ENCODE measurements at regions not wholly inside any gene's neighbourhood (a gene's known extent, or its start where the extent isn't known, plus 50 kb on each side); places are given as distances from the start of the nearest gene placed in this dataset.

DNA sequence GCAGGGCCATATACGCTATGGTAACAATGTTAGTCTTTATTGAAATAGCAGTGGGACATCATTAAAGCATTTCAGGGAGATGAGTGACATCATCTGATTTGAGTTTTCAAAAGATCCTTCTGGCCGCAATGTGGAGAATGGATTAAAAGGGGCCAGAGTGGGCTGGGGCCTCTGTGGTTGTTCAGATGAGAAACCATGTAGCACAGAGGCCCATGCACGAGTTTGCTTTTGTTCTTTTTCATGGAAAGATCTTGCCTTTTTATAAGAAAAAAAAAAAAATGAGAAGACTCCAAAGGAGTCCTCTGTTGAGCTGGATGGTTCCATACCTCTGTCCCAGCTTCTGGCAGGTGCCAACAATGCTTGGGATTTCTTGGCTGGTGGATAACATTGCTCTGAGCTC lies 173.5 kb upstream of the SPRY4 start:
- no peak overlapping the region for H3K4me3 ChIP-seq (replicated peaks in 1 of 3; ENCODE audit: insufficient read depth in 1 of 3, low read depth in 2 of 3, low read length in 3 of 3)
- no peaks in the 10 kb centered on the region for H3K9me3 ChIP-seq (ENCODE audit: low read length)
- H3K27me3 ChIP-seq (ENCODE audit: control insufficient read depth in 1 of 2, insufficient read depth in 2 of 2, low read length in 2 of 2): no peaks in the 10 kb centered on the region
- no peaks in the 10 kb centered on the region for H3K36me3 ChIP-seq (replicated peaks in 1 of 2; ENCODE audit: control insufficient read depth in 1 of 2, insufficient read depth in 2 of 2, low read length in 2 of 2)
- no peaks in the 10 kb centered on the region for H4K20me1 ChIP-seq (ENCODE audit: insufficient read depth, low read length)
- no TSS peak for BruUV-seq (replicated peaks)
- H2AFZ ChIP-seq (ENCODE audit: low read length): no peak overlapping the region
- no peak overlapping the region for H3K27ac ChIP-seq (ENCODE audit: extremely low read length, insufficient read depth, low read length)
- ATAC-seq (no peak), FAIRE-seq (no peak), DNase-seq (ENCODE audit: low spot score) (no peak)
- H3K9ac ChIP-seq (ENCODE audit: insufficient read depth, low read depth, low read length): no peak overlapping the region
- 86% methylated on average over 3 of the region's 3 CpGs for WGBS (ENCODE audit: low lambda C conversion rate)
- no peaks in the 10 kb centered on the region for H3K79me2 ChIP-seq (ENCODE audit: insufficient read depth, low read length)
- ChIA-PET CTCF (ENCODE audit: low intra/inter-chr PET ratio, low total read pairs) (no interaction called here), POLR2A (no interaction called here)
- no peak overlapping the region for H3K4me2 ChIP-seq (ENCODE audit: low read depth, low read length)
- intact Hi-C loops (cut with micrococcal nuclease; ENCODE audit: unreplicated experiment) (loop anchor here (10.0 kb wide), 1 partner anchor 927 kb away; no protein-coding TSS in a partner anchor), in situ Hi-C loops (cut with HindIII; ENCODE audit: extremely low pct_ligation_motif_present, low pct_unique_long_range_greater_than_20kb) (no loop called here)
- peaks cover 49% of the 10 kb centered on the region for H3K4me1 ChIP-seq (ENCODE audit: insufficient read depth, low read length)
- TF ChIP-seq SRSF4 (IDR thresholded peaks at IDR 0.05; ENCODE audit: low read depth, low read length, poor library complexity, severe bottlenecking): no peak
- TF ChIP-seq IKZF4 (CRISPR knock-in tag; IDR thresholded peaks at IDR 0.05; ENCODE audit: borderline replicate concordance, low read depth, not compliant biosample characterization): no peak
- no peak for TF ChIP-seq KLF16 (CRISPR knock-in tag; IDR thresholded peaks at IDR 0.05)
- no peak for TF ChIP-seq FOXA3 (CRISPR knock-in tag; IDR thresholded peaks at IDR 0.05)
- TF ChIP-seq STAT6 (CRISPR knock-in tag; IDR thresholded peaks at IDR 0.05; ENCODE audit: borderline replicate concordance): no peak
- TF ChIP-seq ZNF234 (CRISPR knock-in tag; conservative IDR thresholded peaks at IDR 0.05): no peak
- TF ChIP-seq ZNF768 (CRISPR knock-in tag; IDR thresholded peaks at IDR 0.05): no peak
- no peak for TF ChIP-seq BRD4 (CRISPR knock-in tag; IDR thresholded peaks at IDR 0.05)
- TF ChIP-seq RERE (CRISPR knock-in tag; IDR thresholded peaks at IDR 0.05; ENCODE audit: low read depth): no peak
- TF ChIP-seq ZNF557 (CRISPR knock-in tag; IDR thresholded peaks at IDR 0.05): no peak
- TF ChIP-seq, protein P1, sequence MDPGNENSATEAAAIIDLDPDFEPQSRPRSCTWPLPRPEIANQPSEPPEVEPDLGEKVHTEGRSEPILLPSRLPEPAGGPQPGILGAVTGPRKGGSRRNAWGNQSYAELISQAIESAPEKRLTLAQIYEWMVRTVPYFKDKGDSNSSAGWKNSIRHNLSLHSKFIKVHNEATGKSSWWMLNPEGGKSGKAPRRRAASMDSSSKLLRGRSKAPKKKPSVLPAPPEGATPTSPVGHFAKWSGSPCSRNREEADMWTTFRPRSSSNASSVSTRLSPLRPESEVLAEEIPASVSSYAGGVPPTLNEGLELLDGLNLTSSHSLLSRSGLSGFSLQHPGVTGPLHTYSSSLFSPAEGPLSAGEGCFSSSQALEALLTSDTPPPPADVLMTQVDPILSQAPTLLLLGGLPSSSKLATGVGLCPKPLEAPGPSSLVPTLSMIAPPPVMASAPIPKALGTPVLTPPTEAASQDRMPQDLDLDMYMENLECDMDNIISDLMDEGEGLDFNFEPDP (CRISPR knock-in tag; conservative IDR thresholded peaks at IDR 0.05): no peak
- TF ChIP-seq, protein P2, sequence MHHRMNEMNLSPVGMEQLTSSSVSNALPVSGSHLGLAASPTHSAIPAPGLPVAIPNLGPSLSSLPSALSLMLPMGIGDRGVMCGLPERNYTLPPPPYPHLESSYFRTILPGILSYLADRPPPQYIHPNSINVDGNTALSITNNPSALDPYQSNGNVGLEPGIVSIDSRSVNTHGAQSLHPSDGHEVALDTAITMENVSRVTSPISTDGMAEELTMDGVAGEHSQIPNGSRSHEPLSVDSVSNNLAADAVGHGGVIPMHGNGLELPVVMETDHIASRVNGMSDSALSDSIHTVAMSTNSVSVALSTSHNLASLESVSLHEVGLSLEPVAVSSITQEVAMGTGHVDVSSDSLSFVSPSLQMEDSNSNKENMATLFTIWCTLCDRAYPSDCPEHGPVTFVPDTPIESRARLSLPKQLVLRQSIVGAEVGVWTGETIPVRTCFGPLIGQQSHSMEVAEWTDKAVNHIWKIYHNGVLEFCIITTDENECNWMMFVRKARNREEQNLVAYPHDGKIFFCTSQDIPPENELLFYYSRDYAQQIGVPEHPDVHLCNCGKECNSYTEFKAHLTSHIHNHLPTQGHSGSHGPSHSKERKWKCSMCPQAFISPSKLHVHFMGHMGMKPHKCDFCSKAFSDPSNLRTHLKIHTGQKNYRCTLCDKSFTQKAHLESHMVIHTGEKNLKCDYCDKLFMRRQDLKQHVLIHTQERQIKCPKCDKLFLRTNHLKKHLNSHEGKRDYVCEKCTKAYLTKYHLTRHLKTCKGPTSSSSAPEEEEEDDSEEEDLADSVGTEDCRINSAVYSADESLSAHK (CRISPR knock-in tag; IDR thresholded peaks at IDR 0.05; ENCODE audit: borderline replicate concordance): no peak
- no peak for TF ChIP-seq NFYB (CRISPR knock-in tag; IDR thresholded peaks at IDR 0.05)
